ENCODE measurements at regions not wholly inside any gene's neighbourhood (a gene's known extent, or its start where the extent isn't known, plus 50 kb on each side); places are given as distances from the start of the nearest gene placed in this dataset.
"Not testable (repeated sequence)": the region's sequence is repeated elsewhere in the genome, so short reads cannot be mapped to it uniquely, and the experiment has no call there.

GRCh38 chr17:72175787-72176515 lies 55.1 kb downstream of the SOX9 start:
- no peak for DNase-seq

- DNase-seq: no peak
Observed at GRCh38 chr17:72176516-72176851, 55.7 kb downstream of the SOX9 start.

DNA sequence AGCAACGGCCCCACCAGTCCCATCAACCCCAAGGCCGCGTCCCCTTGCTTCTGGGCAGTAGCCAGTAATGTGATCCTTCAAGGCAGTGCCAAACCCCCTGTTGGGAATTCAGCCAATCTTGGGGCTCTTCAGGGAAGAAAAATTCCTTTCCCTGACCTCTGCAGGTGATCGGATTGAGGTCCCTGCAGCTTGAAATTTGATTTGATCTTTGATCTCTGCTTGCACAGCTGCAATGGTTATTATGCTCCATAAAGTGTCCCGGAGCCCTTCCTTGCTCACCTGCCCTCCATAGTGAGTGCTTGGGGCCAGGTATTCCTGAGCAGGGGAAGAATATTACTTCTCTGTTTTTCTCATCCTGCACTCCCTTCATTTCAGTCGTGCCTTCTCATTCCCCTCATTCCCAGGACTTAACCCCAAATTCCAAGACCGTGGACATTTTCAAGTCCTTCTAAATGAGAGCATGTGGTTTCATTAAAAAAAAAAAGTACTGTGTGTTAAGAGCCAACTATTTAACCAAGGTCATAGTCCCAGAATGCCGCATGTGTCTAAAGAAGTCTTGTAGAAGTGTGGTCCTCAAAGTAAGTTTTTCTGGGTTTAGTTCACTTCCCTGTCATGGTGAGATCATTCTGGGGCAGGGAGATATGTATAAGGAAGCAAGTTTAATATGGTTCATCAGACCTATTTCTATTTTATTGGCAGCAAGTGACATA lies 56.3 kb downstream of the SOX9 start:
- DNase-seq: no peak

DNA sequence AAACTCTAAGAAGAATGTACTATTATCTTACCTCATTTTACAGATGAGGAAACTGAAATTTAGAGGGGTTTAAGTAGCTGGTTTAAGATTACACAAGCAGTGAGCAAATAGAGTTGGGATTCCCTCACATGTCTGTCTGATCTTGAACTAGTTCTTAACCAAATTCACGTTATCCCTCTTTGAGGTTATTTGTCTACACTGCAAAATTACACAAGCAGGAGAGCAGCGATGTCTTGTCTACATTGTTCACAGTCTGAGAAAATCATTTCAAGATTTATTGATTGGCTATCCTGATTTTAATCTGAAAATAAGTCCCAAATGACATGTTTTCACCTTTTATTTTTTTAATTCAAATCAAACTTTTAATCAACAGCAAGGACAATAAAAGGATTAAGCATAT lies 56.9 kb downstream of the SOX9 start:
- no peak for DNase-seq

- no peak for DNase-seq
Observed at GRCh38 chr17:72182371-72182873, 61.6 kb downstream of the SOX9 start.

GRCh38 chr17:72183194-72183685 lies 62.4 kb downstream of the SOX9 start:
- DNase-seq: no peak

DNA sequence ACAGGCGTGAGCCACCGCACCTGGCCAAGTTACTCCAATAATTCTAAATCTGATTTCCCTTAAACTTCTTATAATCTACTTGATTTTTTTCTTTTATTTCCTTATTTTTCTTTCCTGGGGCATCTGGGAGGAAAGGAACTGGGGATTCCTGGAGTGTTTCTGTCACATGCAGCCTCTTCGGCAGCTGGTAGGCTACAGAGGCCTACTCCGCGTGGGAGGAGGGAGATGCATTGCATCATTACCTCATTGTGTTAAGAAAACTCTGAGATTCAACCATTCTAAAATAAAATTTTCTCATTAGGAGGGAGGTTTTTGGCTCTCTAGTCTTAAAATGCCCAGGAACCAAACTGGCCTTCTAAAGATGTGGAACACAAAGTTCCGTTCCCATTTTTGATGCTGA lies 64.0 kb downstream of the SOX9 start:
- no peak for DNase-seq

GRCh38 chr17:72185564-72185963 lies 64.7 kb downstream of the SOX9 start:
- DNase-seq: no peak

GRCh38 chr17:72187556-72187955 lies 66.7 kb downstream of the SOX9 start:
- DNase-seq: no peak

GRCh38 chr17:72188801-72189200 lies 68.0 kb downstream of the SOX9 start:
- no peak for DNase-seq

GRCh38 chr17:72189768-72190593 lies 69.2 kb downstream of the SOX9 start:
- no peak for DNase-seq

GRCh38 chr17:72191356-72191755 lies 70.5 kb downstream of the SOX9 start:
- DNase-seq: no peak

GRCh38 chr17:72191921-72192799 lies 71.3 kb downstream of the SOX9 start:
- DNase-seq: no peak

- no peak for DNase-seq
Observed at GRCh38 chr17:72192800-72193192, 72.0 kb downstream of the SOX9 start.

- no peak for DNase-seq
Observed at GRCh38 chr17:72193391-72194106, 72.7 kb downstream of the SOX9 start.

- not testable (repeated sequence) for DNase-seq
Observed at GRCh38 chr17:72194107-72194440, 73.3 kb downstream of the SOX9 start.

GRCh38 chr17:72199256-72199655 lies 78.4 kb downstream of the SOX9 start:
- no peak for DNase-seq

DNA sequence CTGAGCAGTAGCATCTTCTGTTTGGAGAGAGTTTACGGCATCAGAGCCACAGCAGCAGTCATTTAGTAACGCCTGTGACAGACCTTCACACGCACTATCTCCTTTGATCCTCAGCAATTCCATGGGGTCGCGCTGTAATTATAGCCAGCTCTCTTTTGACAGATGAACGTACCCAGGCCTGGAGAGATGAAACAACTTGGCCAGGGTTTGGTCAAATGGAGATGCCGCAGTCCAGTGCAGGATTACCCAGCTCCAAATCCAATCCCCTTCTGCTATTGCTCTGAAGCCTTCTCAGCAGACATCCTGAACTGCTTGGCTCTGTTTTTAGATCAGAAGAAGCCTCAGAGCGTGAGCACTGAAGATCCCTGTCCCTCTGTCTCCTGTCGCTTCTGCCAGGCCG lies 83.9 kb downstream of the SOX9 start:
- DNase-seq: no peak

- DNase-seq: no peak
Observed at GRCh38 chr17:72205357-72205756, 84.5 kb downstream of the SOX9 start.

DNA sequence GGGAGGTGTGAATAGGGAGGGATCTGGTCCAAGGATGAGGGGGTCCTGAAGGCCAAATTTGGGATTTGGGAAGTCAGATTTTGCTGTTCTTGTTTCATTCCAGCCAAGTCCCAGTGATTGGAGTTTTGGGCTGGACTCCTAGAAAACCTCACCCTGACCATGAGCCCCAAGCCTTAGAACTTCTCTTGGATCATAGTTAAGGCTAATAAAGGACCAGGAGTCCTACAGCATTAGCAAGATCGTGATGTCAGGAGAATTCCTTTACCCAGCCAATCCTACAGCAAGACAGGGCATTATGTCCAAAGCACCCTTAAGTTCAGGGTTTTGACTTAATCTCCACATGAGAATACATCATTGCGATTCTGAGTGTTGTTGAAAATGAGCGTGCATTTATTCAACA lies 85.0 kb downstream of the SOX9 start:
- DNase-seq: no peak

- no peak for DNase-seq
Observed at GRCh38 chr17:72206376-72206775, 85.6 kb downstream of the SOX9 start.

DNA sequence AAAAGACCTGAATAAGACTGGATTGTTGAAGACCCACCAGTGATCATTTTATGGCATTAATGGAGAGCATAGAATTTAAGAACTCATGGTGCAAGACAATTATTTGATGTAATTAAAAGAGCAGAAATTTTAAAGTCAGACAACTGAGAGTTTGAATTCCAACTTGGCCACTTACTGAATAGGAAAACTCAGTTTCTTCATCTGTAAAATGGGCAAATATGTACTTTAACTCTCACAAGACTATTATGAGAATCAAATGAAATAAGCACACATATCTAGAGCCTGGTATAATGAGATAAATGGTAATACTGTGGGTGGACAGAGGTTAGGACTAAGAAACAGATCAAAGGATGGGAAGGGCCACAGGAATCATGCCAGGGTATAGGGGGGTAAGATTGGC lies 88.0 kb downstream of the SOX9 start:
- DNase-seq: no peak

Measured in stimulated activated CD4-positive, alpha-beta T cell treated with anti-CD3 and anti-CD28 coated beads, Interleukin-2, amount 100 ng/mL, for 24 hours (primary cell).